ENCODE measurements at regions not wholly inside any gene's neighbourhood (a gene's known extent, or its start where the extent isn't known, plus 50 kb on each side); places are given as distances from the start of the nearest gene placed in this dataset.
"Not testable (repeated sequence)": the region's sequence is repeated elsewhere in the genome, so short reads cannot be mapped to it uniquely, and the experiment has no call there.

DNA sequence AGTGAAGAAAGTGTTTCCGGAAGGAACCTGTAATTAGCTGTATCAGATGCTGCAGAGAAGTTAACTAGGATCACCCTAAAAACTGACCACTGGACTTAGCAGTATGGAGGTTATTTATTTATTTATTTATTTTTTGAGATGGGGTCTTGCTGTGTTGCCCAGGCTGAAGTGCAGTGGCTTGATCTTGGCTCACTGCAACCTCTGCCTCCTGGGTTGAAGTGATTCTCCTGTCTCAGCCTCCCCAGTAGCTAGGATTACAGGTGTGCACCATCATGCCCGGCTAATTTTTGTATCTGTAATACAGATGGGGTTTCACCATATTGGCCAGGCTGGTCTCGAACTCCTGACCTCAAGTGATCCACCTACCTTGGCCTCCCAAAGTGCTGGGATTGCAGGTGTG, 156.6 kb upstream of the TBL1XR1 start:
- H3K9me3 ChIP-seq (replicated peaks); H3K27me3 ChIP-seq; DNase-seq; H3K27ac ChIP-seq; H3K36me3 ChIP-seq; H3K4me3 ChIP-seq: not testable (repeated sequence)
- H3K4me1 ChIP-seq: peaks cover 20% of the 10 kb centered on the region

DNA sequence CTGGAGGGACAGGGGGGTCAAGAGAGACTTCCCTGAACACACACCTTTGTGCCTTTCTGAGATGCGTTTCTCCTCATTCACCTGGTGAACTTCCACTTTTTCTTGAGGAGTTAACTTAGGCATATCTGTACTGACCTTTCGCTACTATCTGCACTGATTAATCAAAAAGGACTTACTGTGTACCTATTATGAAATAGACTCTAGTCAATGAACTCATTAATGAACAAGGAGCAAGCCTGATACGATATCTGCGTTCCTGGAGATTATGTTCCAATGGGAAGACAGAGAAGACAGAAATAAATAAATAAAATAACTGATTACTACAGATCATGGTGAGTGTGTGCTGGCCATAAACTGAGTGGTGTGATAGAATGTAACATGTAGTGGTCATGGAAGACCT, 157.2 kb upstream of the TBL1XR1 start:
- Histone ChIP-seq H3K4me1 (peaks cover 14% of the 10 kb centered on the region), H3K9me3 (replicated peaks) (no peaks in the 10 kb centered on the region), H3K27ac (no peak overlapping the region), H3K4me3 (no peak overlapping the region), H3K36me3 (no peaks in the 10 kb centered on the region), H3K27me3 (no peaks in the 10 kb centered on the region)
- no peak for DNase-seq

DNA sequence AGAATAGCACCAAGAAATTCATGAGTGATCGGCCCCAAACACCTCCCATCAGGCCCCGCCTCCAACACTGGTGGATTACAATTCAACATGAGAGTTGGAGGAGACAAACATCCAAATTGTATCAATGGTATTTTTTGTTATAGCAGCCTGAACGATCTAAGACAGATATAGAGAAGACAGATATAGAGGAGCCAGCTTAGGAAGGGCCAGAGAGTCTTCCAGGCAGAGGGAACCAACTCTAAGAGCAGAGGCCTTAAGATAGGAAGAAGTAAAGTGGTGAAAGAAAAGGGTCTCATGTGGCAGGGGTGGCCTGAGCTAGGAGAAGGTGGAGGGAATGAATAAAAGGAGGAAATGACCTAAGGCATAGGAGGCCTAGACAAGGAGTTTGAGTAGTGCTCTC, 158.8 kb upstream of the TBL1XR1 start:
- peaks cover 10% of the 10 kb centered on the region for H3K4me1 ChIP-seq
- no peaks in the 10 kb centered on the region for H3K36me3 ChIP-seq
- no peak for DNase-seq
- H3K27me3 ChIP-seq: no peaks in the 10 kb centered on the region
- no peak overlapping the region for H3K4me3 ChIP-seq
- H3K9me3 ChIP-seq (replicated peaks): no peaks in the 10 kb centered on the region
- H3K27ac ChIP-seq: no peak overlapping the region

DNA sequence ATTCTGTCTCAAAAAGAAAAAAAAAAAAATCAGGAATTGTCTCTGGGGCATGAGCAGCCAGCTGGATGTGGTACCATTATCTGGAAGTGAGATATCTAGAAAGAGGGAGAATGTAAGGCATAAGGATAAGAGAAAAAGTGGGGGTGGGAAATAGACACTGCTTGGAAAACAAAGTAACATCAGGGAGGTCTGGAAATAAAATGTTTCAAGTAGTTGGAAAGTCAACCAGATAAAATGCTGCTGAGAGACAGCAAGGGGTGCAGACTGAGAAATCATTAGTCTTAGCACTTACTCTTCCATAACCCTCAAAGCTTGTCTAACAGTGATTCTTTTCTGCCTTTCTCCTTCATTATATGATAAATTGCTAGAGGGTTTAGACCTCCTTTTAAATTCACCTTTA, 159.7 kb upstream of the TBL1XR1 start:
- H3K27ac ChIP-seq: peak overlapping the region; percentile 98
- no peaks in the 10 kb centered on the region for H3K27me3 ChIP-seq
- no peak for DNase-seq
- no peaks in the 10 kb centered on the region for H3K9me3 ChIP-seq (replicated peaks)
- H3K36me3 ChIP-seq: no peaks in the 10 kb centered on the region
- H3K4me3 ChIP-seq: peak overlapping the region; percentile 56
- peaks cover 10% of the 10 kb centered on the region for H3K4me1 ChIP-seq

DNA sequence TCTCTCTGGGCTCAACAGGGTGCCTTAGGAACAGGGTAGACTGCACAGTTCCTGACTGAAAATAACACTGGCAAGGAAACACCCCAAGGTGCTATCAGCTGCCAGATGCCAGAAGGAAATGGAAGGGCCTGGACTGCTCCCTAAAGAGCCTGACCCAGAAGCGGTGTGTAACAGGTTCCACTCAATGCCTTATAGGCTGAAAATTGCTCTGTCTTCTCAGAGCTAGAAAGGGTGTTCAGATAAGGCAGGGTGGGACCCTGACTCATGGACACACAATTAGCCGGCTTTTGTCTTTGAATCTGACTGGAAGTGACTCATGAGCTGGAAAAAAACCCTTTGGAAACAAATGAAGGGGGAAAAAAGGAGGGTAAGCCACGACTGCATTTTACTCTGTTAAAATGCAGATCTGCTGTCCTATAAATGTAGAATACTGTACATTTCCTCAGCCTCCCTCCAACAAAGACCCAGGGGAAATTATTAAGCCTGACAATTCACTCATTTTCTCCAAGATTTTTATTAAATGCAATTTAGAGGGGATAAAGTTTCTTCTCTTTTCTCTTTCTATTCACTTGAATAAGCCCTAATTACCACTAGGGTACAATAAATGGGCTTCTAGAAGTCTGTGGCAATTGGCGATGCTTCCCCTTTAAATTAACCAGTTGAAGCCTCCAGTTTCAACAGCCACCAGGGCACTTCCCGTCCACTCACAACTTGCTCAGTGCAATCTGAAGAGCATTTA, 160.2 kb upstream of the TBL1XR1 start:
- peaks cover 13% of the 10 kb centered on the region for H3K4me1 ChIP-seq
- H3K27ac ChIP-seq: peak overlapping the region; percentile 98
- no peaks in the 10 kb centered on the region for H3K36me3 ChIP-seq
- H3K9me3 ChIP-seq (replicated peaks): no peaks in the 10 kb centered on the region
- H3K27me3 ChIP-seq: no peaks in the 10 kb centered on the region
- peak; percentile 56 to 72 for DNase-seq
- H3K4me3 ChIP-seq: peak overlapping the region; percentile 56

DNA sequence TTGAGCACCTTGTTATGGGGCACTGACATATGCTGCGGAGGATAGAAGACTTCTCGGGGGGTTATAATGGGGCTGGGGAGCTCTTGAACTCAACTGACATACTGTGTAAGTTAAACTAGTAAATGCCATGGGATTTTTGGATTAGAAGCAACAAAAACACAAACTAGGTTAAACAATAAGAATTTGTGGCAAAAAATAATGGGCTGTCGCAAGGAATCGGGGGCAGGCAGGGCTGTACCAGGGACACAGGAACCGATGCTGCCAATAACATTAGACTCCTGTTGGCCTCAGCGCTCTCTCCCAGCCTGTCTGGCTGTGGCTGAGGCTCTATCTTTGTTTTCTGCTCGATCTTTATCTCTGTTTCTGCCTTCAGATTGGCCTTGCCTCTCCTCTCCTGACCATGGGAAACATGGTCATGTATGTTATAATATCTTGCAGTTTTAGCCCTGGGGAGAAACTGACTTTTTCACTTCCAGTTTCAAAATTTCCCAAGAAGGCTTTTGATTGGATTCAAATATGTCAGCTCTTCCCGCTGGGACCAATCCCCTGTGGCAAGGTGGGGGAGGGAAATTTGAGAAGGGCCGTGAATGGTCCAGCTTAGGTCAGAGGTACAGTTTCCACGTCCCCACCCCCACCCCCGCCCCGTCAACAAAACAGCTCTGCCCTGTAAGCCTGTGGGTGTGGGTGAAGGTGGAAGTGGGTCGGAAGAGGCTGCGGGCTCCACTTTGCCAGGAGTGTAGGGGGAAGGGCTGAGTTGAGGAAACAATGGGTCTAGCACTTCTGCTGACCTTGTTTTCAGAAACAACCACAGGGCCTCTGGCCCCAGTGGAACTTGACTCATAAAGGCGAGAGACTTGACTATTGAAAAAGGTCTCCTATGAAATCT, 161.1 kb upstream of the TBL1XR1 start:
- H3K9me3 ChIP-seq (replicated peaks): no peaks in the 10 kb centered on the region
- peak overlapping the region; percentile 56 for H3K4me3 ChIP-seq
- H3K27me3 ChIP-seq: no peaks in the 10 kb centered on the region
- DNase-seq: peak; percentile 90 to 96
- no peaks in the 10 kb centered on the region for H3K36me3 ChIP-seq
- peaks cover 18% of the 10 kb centered on the region for H3K4me1 ChIP-seq
- H3K27ac ChIP-seq: peak overlapping the region; percentile 98

DNA sequence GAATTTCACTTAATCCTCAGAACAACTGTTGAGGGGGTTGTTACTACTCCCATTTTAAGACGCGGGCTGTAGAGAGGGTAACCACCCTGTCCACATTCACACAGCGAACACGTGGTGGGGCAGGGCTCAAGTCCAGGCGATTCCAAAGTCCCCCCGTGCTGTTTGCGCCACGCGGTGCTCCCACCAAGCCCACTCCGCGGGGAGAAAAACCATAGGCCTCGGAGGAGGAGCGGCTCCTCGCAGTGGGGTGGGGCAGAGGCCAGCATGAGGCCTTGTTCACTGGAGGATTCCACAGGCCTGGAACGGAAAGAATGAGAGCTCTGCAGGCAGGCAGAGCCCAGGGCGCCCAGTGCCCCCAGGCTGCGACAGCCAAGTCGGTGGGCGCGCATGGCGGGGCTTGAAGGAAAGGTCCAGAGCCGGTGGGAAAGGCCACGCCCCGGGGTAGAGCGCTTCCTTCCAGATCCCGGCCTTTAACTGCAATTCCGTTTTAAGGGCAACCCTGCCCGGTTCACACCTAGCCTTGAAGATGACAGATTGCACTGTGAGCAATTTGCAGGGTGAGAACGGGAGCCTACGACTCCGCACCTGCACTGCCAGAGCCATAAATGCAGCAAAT, 161.8 kb upstream of the TBL1XR1 start:
- Histone ChIP-seq H3K36me3 (no peaks in the 10 kb centered on the region), H3K4me3 (peak overlapping the region; percentile 56), H3K27ac (peak overlapping the region; percentile 98), H3K27me3 (no peaks in the 10 kb centered on the region), H3K9me3 (replicated peaks) (no peaks in the 10 kb centered on the region), H3K4me1 (peaks cover 18% of the 10 kb centered on the region)
- DNase-seq: no peak

DNA sequence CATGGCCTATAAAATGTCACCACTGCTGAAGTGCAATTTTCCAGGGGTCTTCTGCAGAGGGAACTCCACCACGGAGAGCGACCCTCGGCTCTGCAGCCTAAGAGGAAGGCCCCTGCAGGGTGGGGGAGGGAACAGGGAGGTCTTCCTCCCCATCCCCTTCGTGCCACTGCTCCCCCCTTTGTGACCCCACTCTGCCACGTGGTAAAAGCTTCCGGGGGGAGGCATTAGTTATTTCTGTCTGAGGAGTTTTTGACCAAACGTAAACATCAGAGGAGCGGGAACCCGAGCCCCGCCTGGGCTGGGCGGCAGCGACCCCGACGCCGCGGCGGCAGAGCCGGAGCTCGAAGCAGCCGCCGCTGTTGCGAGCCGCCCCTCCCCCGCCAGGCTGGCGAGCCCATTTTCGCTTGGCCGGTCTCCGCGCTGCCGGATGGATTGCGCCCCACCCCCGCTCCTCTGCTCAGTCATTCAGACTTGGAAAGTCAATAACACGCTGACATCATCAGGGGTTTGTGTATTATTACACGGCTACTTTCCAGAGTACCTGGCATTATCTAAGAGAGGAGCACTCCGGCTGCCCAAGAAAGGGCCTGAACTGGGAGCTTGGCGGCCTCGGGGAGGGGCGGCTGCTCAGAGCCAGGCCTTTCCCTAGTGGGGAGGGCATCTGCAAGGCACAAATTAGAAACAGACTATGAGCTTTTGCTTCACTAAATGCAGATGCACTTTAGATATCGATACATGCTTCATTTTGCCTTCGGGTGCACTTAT, 162.5 kb upstream of the TBL1XR1 start:
- H3K36me3 ChIP-seq: no peaks in the 10 kb centered on the region
- H3K27me3 ChIP-seq: no peaks in the 10 kb centered on the region
- H3K4me1 ChIP-seq: peaks cover 18% of the 10 kb centered on the region
- H3K27ac ChIP-seq: peak overlapping the region; percentile 98
- DNase-seq: peak; percentile 94 to 97
- no peaks in the 10 kb centered on the region for H3K9me3 ChIP-seq (replicated peaks)
- H3K4me3 ChIP-seq: peak overlapping the region; percentile 56

DNA sequence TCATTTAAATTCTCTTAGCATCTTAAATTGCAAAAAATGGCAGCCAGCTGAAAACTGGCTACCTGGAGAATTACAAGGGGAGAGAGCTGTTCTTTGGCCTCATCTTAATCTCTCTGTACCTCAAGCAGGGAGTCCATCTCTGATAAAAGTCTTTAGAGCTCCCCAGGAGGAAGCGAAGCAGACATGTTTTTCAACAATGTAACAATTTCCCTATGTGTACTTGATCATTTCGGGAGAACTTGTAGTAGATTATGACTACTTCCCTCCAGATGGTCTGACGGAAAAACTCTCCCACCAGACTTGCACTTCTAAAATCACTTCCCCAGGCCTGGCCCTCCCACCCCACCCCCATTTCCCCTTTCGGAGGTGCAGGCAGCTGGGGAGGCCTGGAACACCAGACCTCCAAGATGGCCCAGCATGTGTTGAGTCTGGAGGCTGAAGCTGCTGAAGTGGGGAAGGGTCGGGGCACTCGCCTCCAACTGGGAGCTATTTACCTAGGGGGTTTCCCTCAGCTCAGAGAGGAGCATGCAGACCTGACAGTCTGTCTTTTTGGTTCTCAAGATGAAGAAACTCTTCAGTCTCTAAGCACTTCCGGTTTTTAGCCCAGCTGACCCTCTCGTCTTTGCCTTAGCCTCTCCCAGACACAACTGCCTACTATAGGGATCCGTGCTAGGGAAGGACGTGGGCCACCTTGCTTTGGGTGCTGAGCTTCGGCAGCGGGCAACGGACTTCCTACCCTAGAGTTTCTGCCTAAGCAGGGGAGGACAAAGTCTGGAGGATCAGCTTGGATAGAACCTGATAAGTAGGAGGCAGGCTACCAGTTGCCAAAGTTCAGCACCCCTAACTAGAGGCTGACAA, 164.0 kb upstream of the TBL1XR1 start:
- H3K36me3 ChIP-seq: no peaks in the 10 kb centered on the region
- no peaks in the 10 kb centered on the region for H3K9me3 ChIP-seq (replicated peaks)
- H3K4me1 ChIP-seq: peaks cover 18% of the 10 kb centered on the region
- peak overlapping the region; percentile 98 for H3K27ac ChIP-seq
- no peak for DNase-seq
- H3K27me3 ChIP-seq: no peaks in the 10 kb centered on the region
- H3K4me3 ChIP-seq: no peak overlapping the region

DNA sequence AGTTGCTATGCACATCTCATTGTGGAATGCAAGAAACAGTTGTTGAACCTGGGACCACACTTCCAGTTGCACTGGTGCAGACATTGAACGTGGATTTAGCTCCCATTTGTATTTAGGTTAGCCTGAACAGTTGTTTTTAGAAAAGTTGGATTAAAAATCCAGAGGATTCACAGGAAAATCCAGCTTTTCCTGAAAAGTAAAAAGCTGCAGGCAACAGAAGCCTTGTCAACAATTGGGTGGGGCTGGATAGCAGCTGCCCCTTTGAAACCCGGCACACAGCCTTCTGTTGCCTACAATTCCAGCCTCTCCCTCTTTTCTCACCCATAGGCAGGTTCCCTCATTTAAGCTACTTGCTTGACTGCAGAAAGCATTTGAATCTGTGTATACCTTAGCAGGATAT, 165.3 kb upstream of the TBL1XR1 start:
- peaks cover 13% of the 10 kb centered on the region for H3K4me1 ChIP-seq
- DNase-seq: peak; percentile 28 to 52
- H3K27me3 ChIP-seq: no peaks in the 10 kb centered on the region
- H3K9me3 ChIP-seq (replicated peaks): no peaks in the 10 kb centered on the region
- H3K4me3 ChIP-seq: no peak overlapping the region
- H3K36me3 ChIP-seq: no peaks in the 10 kb centered on the region
- H3K27ac ChIP-seq: peak overlapping the region; percentile 15; the same call in 1 of the 2 replicates

DNA sequence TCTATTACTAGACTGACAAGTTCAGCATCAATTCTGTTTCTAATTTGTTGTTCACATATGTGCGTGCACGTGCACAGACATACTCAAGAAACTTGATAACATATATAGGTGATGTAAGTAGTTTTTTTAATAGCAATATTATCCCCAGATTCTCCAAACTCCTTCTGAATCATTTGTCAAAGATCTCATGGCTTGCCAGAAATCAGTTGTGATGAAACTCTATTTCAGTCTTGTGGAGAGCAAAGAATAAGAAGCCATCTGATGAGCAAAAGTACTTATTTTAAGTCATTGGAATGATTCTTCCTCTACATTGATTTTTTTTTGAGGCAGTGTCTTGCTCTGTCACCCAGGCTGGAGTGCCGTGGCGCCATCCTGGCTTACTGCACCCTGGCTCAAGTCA, 167.0 kb upstream of the TBL1XR1 start:
- no peaks in the 10 kb centered on the region for H3K36me3 ChIP-seq
- no peaks in the 10 kb centered on the region for H3K27me3 ChIP-seq
- H3K9me3 ChIP-seq (replicated peaks): no peaks in the 10 kb centered on the region
- no peak overlapping the region for H3K4me3 ChIP-seq
- H3K4me1 ChIP-seq: peaks cover 13% of the 10 kb centered on the region
- no peak overlapping the region for H3K27ac ChIP-seq
- DNase-seq: no peak

DNA sequence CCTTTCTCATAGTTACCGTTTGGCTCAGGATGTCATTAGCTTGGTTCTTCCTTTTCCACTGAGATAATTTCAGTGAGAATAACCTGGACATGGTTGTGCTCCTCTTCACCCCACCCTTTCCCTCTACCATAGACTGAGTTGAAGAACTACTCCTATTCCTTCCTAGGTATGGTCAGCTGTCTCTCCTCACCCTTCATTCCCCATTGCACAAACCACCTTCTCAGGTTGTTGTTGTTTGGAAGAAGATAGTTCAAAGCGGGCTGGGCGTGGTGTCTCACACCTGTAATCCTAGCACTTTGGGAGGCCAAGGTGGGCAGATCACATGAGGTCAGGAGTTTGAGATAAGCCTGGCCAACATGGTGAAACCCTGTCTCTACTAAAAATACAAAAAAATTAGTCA, 168.0 kb upstream of the TBL1XR1 start:
- peaks cover 13% of the 10 kb centered on the region for H3K4me1 ChIP-seq
- not testable (repeated sequence) for H3K27me3 ChIP-seq; H3K9me3 ChIP-seq (replicated peaks); H3K4me3 ChIP-seq; DNase-seq; H3K27ac ChIP-seq; H3K36me3 ChIP-seq

DNA sequence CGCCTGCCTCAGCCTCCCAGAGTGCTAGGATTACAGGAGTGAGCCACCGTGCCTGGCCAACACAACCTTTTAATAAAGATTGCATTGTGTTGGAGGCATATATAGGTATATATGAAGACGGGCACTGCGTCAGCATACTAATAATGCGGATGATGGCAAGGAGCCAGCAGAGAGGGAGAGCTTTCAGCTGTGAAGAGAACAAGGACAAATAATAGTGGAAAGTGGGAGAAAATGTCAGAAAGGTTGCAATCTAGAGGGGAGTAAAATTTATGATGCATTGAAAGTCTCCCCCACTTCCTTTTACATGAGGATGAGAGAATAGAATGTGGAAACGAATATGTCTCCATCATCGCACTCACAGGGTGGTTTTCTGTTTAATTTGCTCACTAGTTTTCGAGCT, 170.5 kb upstream of the TBL1XR1 start:
- H3K4me3 ChIP-seq: no peak overlapping the region
- no peaks in the 10 kb centered on the region for H3K36me3 ChIP-seq
- DNase-seq: no peak
- H3K27me3 ChIP-seq: no peaks in the 10 kb centered on the region
- H3K9me3 ChIP-seq (replicated peaks): no peaks in the 10 kb centered on the region
- peaks cover 5% of the 10 kb centered on the region for H3K4me1 ChIP-seq
- no peak overlapping the region for H3K27ac ChIP-seq
